ENCODE measurements at regions not wholly inside any gene's neighbourhood (a gene's known extent, or its start where the extent isn't known, plus 50 kb on each side); places are given as distances from the start of the nearest gene placed in this dataset.

DNA sequence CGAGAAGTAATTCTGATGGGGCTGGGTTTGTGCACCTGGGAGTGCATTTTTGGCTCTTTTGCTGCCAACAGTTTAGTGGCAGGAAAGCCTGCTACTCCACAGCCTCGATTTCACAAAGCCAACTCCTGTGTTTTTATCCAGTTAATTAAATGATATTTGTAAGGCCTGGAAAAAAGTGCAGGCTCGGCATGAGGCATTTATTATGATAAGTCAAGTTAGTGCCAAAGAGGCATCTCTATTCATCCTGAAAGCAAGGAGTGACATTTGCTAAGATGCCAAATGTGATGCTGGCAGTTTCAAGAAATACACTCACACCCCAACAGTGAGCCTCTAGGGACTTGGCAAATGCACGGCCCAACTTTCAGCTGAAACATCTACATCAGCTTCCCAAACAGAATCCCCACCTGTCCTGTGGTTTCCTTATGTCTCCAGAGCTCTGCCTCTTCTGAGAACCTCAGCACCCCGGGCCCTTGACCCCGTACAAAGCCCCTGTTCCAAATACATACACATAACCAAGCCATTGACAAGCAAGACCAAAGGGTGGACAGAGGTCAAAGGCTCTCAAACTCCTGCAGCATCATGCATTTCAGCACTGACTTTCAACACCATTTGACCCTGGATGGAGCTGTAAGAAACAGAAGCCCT, 955.1 kb upstream of the TMEM132C start:
- no peak for DNase-seq

More for the DNA sequence above, 955.1 kb upstream of the TMEM132C start:
- Histone ChIP-seq H3K18ac (ENCODE audit: insufficient read length, low read depth, low read length) (no peak overlapping the region), H3K4me2 (ENCODE audit: insufficient read depth, insufficient read length, low read length) (no peak overlapping the region), H2AK5ac (ENCODE audit: insufficient read length, low read length) (no peak overlapping the region), H3K4me1 (ENCODE audit: insufficient read depth, low read length) (no peaks in the 10 kb centered on the region), H2BK5ac (ENCODE audit: insufficient read length, low read length) (no peak overlapping the region), H3K56ac (ENCODE audit: insufficient read length, low read depth, low read length) (no peak overlapping the region), H3K79me2 (ENCODE audit: insufficient read depth, low read length) (no peaks in the 10 kb centered on the region), H4K5ac (ENCODE audit: insufficient read length, low read depth, low read length) (no peak overlapping the region), H3K23ac (ENCODE audit: insufficient read length, low read depth, low read length) (no peak overlapping the region), H2AFZ (ENCODE audit: low read length) (no peak overlapping the region), H3T11ph (ENCODE audit: low read length) (no peak overlapping the region), H3K27me3 (ENCODE audit: insufficient read depth, low read length) (no peaks in the 10 kb centered on the region), H4K20me1 (ENCODE audit: control insufficient read depth, insufficient read depth, insufficient read length) (no peaks in the 10 kb centered on the region), H4K91ac (ENCODE audit: insufficient read length, low read depth, low read length) (no peak overlapping the region), H3K14ac (ENCODE audit: insufficient read depth, low read length) (no peak overlapping the region), H2BK20ac (ENCODE audit: low read depth, low read length, poor library complexity, severe bottlenecking) (no peak overlapping the region), H3K4ac (ENCODE audit: low read depth, low read length) (no peak overlapping the region), H3K27ac (ENCODE audit: insufficient read length, low read depth, low read length) (no peak overlapping the region), H2BK120ac (ENCODE audit: low read depth, low read length, poor library complexity, severe bottlenecking) (no peak overlapping the region), H3K9me3 (ENCODE audit: control insufficient read depth, low read depth, low read length) (no peaks in the 10 kb centered on the region), H3K9ac (ENCODE audit: extremely low read depth, insufficient read length, low read length) (no peak overlapping the region), H4K8ac (replicated peaks; ENCODE audit: insufficient read length, low read depth, low read length) (no peak overlapping the region), H2BK15ac (ENCODE audit: low read depth, low read length) (no peak overlapping the region), H3K23me2 (ENCODE audit: insufficient read length, low read depth, low read length, poor library complexity, severe bottlenecking) (no peaks in the 10 kb centered on the region), H3K79me1 (ENCODE audit: insufficient read depth, low read depth, low read length, poor library complexity, severe bottlenecking) (no peaks in the 10 kb centered on the region), H2BK12ac (ENCODE audit: insufficient read length, low read depth, low read length) (no peak overlapping the region)
- Mint-ChIP-seq H3K27ac (no peak overlapping the region), H3K27me3 (ENCODE audit: low read depth) (peaks cover 19% of the 10 kb centered on the region), H3K9me3 (peaks cover 8 to 12% of the 10 kb centered on the region in 2 experiments), H3K4me3 (no peak overlapping the region), H3K36me3 (ENCODE audit: insufficient read depth in 1 of 3, low read depth in 3 of 3) (peaks cover 0 to 7% (median 0%) of the 10 kb centered on the region in 3 experiments; a peak in 3 of 7 replicates), H3K4me1 (no peaks in the 10 kb centered on the region)
- TF ChIP-seq, protein P1, sequence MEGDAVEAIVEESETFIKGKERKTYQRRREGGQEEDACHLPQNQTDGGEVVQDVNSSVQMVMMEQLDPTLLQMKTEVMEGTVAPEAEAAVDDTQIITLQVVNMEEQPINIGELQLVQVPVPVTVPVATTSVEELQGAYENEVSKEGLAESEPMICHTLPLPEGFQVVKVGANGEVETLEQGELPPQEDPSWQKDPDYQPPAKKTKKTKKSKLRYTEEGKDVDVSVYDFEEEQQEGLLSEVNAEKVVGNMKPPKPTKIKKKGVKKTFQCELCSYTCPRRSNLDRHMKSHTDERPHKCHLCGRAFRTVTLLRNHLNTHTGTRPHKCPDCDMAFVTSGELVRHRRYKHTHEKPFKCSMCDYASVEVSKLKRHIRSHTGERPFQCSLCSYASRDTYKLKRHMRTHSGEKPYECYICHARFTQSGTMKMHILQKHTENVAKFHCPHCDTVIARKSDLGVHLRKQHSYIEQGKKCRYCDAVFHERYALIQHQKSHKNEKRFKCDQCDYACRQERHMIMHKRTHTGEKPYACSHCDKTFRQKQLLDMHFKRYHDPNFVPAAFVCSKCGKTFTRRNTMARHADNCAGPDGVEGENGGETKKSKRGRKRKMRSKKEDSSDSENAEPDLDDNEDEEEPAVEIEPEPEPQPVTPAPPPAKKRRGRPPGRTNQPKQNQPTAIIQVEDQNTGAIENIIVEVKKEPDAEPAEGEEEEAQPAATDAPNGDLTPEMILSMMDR (conservative IDR thresholded peaks at IDR 0.05), result no peak
- WGBS (ENCODE audit: extremely low coverage, insufficient read length, low lambda C conversion rate), result no CpG with 5 or more reads among the region's 6 CpGs

All from H9 (cell line).